Fibroblast of villous mesenchyme (primary cell): ENCODE measurements at regions not wholly inside any gene's neighbourhood (a gene's known extent, or its start where the extent isn't known, plus 50 kb on each side); places are given as distances from the start of the nearest gene placed in this dataset.

Source experiments
- DNase-seq: peaks from one replicate; pipeline ENCODE4 v3.0.0-alpha.2; 2010; ENCODE audit warnings: low read depth
- H3K4me3 ChIP-seq: 2 replicates; pipeline ENCODE4 v1.5.1; 2011; ENCODE audit warnings: low read depth, mild to moderate bottlenecking, low read length
- TF ChIP-seq, protein P1 (sequence below): IDR thresholded peaks from 2 replicates; pipeline ENCODE4 v1.5.1; 2012; ENCODE audit warnings: low read depth, mild to moderate bottlenecking, low read length; ENCODE audit not compliant: insufficient read depth

DNA sequence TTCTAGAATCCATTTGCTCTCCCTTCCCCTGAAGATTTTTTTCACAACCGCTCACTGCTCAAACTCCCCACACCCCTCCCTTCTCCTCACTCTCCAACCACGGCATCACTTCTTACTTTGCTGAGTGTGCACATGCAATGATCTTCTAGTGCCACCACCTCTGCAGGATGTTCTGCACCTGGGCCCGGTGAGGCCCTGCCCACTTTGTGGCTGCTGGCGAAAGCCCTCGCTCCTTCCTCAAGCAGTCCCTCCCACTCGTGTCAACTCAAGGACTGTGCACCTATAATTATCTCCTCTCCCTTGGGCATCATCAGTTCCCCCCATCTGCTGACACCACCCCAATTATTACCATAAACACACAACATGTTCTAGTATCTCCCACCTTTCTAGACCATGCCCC is 91.0 kb upstream of the LANCL2 start:
- DNase-seq, result no peak
- TF ChIP-seq, protein P1, sequence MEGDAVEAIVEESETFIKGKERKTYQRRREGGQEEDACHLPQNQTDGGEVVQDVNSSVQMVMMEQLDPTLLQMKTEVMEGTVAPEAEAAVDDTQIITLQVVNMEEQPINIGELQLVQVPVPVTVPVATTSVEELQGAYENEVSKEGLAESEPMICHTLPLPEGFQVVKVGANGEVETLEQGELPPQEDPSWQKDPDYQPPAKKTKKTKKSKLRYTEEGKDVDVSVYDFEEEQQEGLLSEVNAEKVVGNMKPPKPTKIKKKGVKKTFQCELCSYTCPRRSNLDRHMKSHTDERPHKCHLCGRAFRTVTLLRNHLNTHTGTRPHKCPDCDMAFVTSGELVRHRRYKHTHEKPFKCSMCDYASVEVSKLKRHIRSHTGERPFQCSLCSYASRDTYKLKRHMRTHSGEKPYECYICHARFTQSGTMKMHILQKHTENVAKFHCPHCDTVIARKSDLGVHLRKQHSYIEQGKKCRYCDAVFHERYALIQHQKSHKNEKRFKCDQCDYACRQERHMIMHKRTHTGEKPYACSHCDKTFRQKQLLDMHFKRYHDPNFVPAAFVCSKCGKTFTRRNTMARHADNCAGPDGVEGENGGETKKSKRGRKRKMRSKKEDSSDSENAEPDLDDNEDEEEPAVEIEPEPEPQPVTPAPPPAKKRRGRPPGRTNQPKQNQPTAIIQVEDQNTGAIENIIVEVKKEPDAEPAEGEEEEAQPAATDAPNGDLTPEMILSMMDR, result no peak
- no peak overlapping the region for H3K4me3 ChIP-seq

DNA sequence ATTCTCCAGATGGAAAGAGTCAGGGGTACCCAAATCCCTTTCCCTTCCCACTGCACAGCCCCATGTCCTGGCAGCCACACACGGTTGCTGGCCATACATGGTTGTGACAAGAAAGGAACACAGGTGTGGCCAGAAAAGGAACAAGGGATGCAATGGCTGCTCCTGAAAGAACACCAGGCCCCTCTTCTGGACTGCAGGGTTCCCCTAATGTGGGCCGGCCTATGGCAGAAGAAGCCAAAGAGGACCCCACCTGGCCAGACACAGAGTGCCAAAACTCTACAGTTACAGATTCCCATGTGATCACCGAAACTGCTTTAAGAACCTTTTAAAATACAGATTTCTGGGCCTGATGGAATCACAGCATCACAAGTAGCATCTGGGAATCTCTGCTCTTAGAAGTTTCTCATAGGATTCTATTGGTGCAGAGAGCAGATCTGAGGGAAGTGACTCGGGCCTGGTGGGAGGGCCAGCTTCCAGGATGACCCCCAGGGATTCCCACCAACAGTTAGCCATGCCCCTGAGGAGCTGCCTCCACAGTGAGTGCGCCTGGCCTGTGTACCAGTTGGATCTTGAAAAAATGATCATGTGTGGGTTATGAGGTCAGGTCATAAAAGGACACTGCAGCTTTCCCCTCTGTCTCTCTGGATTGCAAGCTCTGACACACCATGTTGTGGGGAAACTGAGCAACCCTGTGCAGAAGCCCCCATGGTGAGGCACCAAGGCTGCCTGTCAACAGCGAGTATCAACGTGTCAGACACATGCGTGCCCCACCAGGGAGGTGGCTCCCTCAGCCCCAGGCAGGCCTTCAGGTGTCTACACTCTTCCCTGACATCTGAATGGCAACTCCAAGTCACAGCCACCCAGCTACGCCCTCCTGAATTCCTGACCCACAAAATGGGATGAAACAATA is 89.6 kb upstream of the LANCL2 start:
- no peak for DNase-seq
- TF ChIP-seq, protein P1, result no peak
- H3K4me3 ChIP-seq, result no peak overlapping the region

DNA sequence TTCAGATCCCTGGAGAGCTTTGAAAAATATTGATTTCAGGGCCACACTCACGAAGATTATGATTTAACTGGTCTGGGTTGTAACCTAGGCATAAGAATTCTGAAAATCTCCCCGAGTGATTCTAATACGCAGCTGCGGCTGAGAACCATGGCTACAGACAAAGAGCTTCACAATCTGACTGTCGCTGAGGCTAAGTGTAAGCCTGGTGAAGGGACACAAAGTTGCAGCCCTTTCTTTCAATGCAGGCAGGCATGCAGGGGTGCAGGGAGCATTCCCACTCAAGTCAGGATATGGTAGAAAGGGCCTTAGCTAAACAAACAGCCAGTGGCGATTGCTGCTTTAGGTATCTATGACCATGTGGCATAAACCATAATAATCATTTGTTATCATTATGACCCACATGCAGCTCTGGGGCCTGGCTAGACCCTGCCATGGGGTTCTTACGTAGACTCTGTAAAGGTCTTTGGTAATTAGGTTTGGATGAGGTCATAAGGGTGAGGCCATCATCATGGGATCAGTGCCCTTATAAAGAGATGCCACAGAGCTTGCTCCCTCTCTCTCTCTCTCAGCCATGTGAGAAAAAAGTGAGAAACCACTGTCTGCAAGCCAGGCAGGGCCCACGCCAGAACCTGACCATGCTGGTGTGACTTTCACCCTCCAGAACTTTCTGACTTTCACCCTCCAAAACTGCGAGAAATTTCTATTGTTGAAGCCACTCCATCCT is 88.4 kb upstream of the LANCL2 start:
- no peak overlapping the region for H3K4me3 ChIP-seq
- TF ChIP-seq, protein P1, result no peak
- DNase-seq, result no peak

DNA sequence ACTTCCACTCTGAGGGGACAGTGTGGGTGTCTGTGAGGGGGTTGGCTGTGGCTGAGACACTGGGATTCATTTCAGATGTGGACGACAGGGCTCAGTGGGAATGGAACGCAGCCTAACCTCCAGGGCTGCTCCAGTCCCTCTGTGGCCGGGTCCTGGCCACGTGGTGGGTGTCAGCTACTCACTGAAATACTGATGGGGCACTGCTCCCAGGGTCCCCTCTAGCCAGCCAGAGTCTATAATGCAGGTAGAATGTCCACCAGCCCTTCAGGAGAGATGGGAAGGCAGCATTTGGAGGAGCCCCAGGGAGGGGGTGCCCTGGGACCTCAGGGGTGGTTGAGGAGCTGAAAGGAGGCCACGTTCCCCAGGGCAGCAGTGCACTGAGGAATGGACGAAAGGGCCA is 87.2 kb upstream of the LANCL2 start:
- TF ChIP-seq, protein P1, result no peak
- H3K4me3 ChIP-seq, result no peak overlapping the region
- DNase-seq, result no peak

DNA sequence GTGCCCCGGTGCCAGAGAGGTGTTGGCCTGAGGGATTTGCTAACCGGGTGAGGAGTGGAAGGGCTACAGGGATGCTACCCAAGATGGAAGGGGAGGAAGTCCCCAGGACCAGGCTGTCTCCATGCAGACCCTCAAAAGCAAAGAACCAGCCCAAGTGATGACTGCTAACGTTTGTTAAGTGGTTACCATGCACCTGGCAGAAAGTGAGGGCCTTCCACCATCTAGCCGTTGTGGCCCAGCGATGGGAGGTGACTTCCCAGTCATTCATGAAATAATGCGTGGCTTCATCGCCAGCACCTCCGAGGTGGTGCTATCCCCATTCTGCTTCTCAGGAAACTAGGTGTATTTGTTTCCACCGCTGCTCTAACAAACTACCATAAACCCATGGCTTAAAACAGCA is 86.8 kb upstream of the LANCL2 start:
- DNase-seq, result no peak
- no peak overlapping the region for H3K4me3 ChIP-seq
- TF ChIP-seq, protein P1, result no peak

DNA sequence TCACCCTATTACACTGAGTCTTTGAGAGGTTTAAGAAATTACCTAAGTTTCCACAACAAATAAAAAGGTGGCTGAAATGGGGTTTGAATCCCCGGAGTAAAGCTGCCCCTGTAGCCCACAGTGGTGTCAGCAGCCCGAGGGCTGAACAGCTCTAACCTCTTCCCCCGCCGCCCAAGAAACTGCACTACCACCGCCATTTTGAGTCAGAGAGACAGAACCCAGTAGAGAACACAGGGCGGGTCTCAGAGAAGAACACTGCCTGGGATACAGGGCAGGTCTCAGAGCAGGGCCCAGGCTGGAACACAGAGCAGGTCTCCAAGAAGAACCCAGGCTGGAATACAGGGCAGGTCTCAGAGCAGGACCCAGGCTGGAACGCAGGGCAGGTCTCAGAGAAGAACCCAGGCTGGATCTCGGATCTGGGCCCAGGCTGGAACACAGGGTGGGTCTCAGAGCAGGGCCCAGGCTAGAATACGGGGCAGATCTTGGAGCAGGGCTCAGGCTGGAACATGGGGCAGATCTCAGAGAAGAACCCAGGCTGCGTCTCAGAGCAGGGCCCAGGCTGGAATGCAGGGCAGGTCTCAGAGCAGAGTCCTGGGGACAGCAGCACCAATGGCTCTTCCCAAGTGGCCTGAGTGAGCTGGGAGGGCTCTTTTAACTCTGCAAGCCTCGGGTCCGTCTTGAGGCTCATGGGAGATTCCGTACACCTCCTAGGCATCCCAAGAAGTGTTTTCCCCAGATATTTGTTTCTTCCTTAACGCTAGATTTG is 85.9 kb upstream of the LANCL2 start:
- TF ChIP-seq, protein P1, result no peak
- no peak for DNase-seq
- H3K4me3 ChIP-seq, result no peak overlapping the region
